PC-3 (cell line): ENCODE measurements at regions not wholly inside any gene's neighbourhood (a gene's known extent, or its start where the extent isn't known, plus 50 kb on each side); places are given as distances from the start of the nearest gene placed in this dataset.

Experiments used
- CTCF ChIP-seq: fragments of 300-600 bp; sonication (generic); conservative IDR thresholded peaks from 2 replicates; pipeline ENCODE4 v1.5.1; 2017; ENCODE audit warnings: antibody characterized with exemption, low read depth, mild to moderate bottlenecking, low read length
- EZH2 ChIP-seq: fragments of 300-600 bp; sonication (generic); IDR thresholded peaks from one replicate; pipeline ENCODE4 v1.6.1; 2017; ENCODE audit warnings: antibody characterized with exemption, mild to moderate bottlenecking, low read length; ENCODE audit not compliant: unreplicated experiment

GRCh38 chr22:27644566-27644965 is 157.0 kb downstream of the MN1 start:
- no peak for TF ChIP-seq CTCF
- TF ChIP-seq EZH2, result no peak
